ENCODE measurements at regions not wholly inside any gene's neighbourhood (a gene's known extent, or its start where the extent isn't known, plus 50 kb on each side); places are given as distances from the start of the nearest gene placed in this dataset.

- H3K36me3 ChIP-seq (ENCODE audit: insufficient read depth, low read length) = no peaks in the 10 kb centered on the region
- no peaks in the 10 kb centered on the region for H3K79me2 ChIP-seq (ENCODE audit: control insufficient read depth, insufficient read depth, low read length, unreplicated experiment)
- no peak overlapping the region for H2AFZ ChIP-seq (ENCODE audit: low read length, unreplicated experiment)
- no peak overlapping the region for H3K27ac ChIP-seq (ENCODE audit: low read depth, low read length)
- H3K27me3 ChIP-seq (ENCODE audit: insufficient read depth, low read length) = peaks cover 22% of the 10 kb centered on the region
- no peak overlapping the region for H3K4me3 ChIP-seq (ENCODE audit: low read depth, low read length)
- H3K4me1 ChIP-seq (ENCODE audit: control insufficient read depth, insufficient read depth, low read length, unreplicated experiment) = no peaks in the 10 kb centered on the region
Observed at GRCh38 chr18:54531402-54532065, 59.5 kb upstream of the DYNAP start.

- Histone ChIP-seq H2AFZ (ENCODE audit: low read length, unreplicated experiment) (no peak overlapping the region), H3K27me3 (ENCODE audit: insufficient read depth, low read length) (peaks cover 22% of the 10 kb centered on the region), H3K4me3 (ENCODE audit: low read depth, low read length) (no peak overlapping the region), H3K27ac (ENCODE audit: low read depth, low read length) (no peak overlapping the region), H3K79me2 (ENCODE audit: control insufficient read depth, insufficient read depth, low read length, unreplicated experiment) (no peaks in the 10 kb centered on the region), H3K36me3 (ENCODE audit: insufficient read depth, low read length) (no peaks in the 10 kb centered on the region), H3K4me1 (ENCODE audit: control insufficient read depth, insufficient read depth, low read length, unreplicated experiment) (no peaks in the 10 kb centered on the region)
Observed at GRCh38 chr18:54532222-54532621, 58.8 kb upstream of the DYNAP start.

GRCh38 chr18:54532962-54533361, 58.1 kb upstream of the DYNAP start:
- H3K4me3 ChIP-seq (ENCODE audit: low read depth, low read length) = no peak overlapping the region
- H3K27ac ChIP-seq (ENCODE audit: low read depth, low read length) = no peak overlapping the region
- no peaks in the 10 kb centered on the region for H3K36me3 ChIP-seq (ENCODE audit: insufficient read depth, low read length)
- no peak overlapping the region for H2AFZ ChIP-seq (ENCODE audit: low read length, unreplicated experiment)
- no peaks in the 10 kb centered on the region for H3K4me1 ChIP-seq (ENCODE audit: control insufficient read depth, insufficient read depth, low read length, unreplicated experiment)
- H3K27me3 ChIP-seq (ENCODE audit: insufficient read depth, low read length) = peaks cover 22% of the 10 kb centered on the region
- no peaks in the 10 kb centered on the region for H3K79me2 ChIP-seq (ENCODE audit: control insufficient read depth, insufficient read depth, low read length, unreplicated experiment)

All from ACC112 (cell line).